Transverse colon (tissue), 4 donors: ENCODE measurements at regions not wholly inside any gene's neighbourhood (a gene's known extent, or its start where the extent isn't known, plus 50 kb on each side); places are given as distances from the start of the nearest gene placed in this dataset.

ENCODE experiments used
- EP300 ChIP-seq: sonication (generic); formaldehyde crosslinking; IDR thresholded peaks from one replicate; pipeline ENCODE4 v1.6.1; 2017; ENCODE audit warnings: antibody characterized with exemption, low read depth
- POLR2AphosphoS5 ChIP-seq, 3 donors: sonication (generic); formaldehyde crosslinking; IDR thresholded peaks; one replicate each; pipeline ENCODE4 v1.6.1; 2016; ENCODE audit warnings: antibody characterized with exemption in 3 of 3
- TF ChIP-seq, protein P1 (sequence below), 5 experiments: fragments of 200-600 bp in 3 of 5; fragments of 450-650 bp in 2 of 5; sonication (generic) in 3 of 5; IDR thresholded peaks; 1 replicate in 2 of 5; 2 replicates in 3 of 5; pipeline ENCODE4 v1.5.1; 2016 to 2017; ENCODE audit warnings: antibody characterized with exemption in 5 of 5, inconsistent platforms in 3 of 5, mild to moderate bottlenecking in 2 of 5, moderate library complexity in 1 of 5

DNA sequence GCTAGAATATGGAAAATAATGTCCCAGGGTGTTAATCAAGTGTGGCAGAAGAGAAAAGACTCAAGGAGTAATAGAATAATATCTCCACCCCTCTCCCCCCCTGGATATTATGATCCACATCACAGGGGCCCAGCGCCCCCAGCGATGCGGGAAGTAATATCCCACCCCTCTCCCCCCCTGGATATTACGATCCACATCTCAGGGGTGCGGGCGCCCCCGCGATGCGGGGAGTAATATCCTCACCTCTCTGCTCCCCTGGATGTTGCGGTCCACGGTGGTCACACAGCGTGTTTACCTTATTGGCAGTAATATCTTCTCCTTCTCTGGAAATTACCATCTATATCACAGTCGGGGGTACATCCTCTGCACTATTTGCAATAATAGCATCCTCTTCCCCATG is 97.1 kb upstream of the OSBPL11 start:
- TF ChIP-seq, protein P1, sequence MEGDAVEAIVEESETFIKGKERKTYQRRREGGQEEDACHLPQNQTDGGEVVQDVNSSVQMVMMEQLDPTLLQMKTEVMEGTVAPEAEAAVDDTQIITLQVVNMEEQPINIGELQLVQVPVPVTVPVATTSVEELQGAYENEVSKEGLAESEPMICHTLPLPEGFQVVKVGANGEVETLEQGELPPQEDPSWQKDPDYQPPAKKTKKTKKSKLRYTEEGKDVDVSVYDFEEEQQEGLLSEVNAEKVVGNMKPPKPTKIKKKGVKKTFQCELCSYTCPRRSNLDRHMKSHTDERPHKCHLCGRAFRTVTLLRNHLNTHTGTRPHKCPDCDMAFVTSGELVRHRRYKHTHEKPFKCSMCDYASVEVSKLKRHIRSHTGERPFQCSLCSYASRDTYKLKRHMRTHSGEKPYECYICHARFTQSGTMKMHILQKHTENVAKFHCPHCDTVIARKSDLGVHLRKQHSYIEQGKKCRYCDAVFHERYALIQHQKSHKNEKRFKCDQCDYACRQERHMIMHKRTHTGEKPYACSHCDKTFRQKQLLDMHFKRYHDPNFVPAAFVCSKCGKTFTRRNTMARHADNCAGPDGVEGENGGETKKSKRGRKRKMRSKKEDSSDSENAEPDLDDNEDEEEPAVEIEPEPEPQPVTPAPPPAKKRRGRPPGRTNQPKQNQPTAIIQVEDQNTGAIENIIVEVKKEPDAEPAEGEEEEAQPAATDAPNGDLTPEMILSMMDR (IDR thresholded peaks at IDR 0.05), result no peak
- TF ChIP-seq EP300, result no peak
- TF ChIP-seq POLR2AphosphoS5 (IDR thresholded peaks at IDR 0.05), result no peak
